ENCODE measurements at regions not wholly inside any gene's neighbourhood (a gene's known extent, or its start where the extent isn't known, plus 50 kb on each side); places are given as distances from the start of the nearest gene placed in this dataset.

DNA sequence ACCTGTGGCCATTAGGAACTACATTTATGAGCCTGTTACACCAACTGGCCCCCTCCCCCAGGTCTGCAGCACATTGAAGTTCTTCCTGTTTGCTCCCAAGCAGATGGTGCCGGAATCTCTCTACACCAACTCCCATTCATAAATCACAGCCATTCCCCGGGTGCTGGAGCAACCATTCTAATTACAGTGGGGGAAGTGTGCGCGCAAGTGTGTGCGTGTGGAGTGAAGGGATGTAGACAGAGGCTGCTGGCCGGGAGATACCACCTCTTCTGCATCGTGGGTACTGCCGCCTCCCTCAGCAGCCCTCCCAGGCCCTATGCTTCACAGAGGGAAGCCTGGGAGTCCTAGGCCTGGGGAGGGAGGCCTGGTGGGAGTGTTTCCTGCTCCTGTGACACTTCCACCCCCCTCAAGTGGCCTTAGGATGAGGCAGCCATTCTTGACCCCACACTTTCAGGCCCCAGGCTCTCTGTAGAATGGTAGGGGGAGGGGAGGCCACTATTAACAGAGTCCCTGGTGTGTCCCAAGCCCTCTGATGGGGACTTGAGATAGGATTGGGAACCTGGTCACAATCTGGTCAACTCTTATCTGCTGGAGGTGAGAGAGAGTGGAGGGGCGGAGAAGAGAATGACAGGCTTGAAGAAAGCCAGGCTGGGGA is 69.1 kb downstream of the MAGEF1 start:
- ChIA-PET CTCF (interaction anchor here (0.8 kb wide), 1 partner anchor 204 kb away, joined by 4 read pairs; no protein-coding TSS in a partner anchor), POLR2A (ENCODE audit: low non-redundant PET) (no interaction called here)
- no peak overlapping the region for H3K27ac ChIP-seq
- TF ChIP-seq, protein P1, sequence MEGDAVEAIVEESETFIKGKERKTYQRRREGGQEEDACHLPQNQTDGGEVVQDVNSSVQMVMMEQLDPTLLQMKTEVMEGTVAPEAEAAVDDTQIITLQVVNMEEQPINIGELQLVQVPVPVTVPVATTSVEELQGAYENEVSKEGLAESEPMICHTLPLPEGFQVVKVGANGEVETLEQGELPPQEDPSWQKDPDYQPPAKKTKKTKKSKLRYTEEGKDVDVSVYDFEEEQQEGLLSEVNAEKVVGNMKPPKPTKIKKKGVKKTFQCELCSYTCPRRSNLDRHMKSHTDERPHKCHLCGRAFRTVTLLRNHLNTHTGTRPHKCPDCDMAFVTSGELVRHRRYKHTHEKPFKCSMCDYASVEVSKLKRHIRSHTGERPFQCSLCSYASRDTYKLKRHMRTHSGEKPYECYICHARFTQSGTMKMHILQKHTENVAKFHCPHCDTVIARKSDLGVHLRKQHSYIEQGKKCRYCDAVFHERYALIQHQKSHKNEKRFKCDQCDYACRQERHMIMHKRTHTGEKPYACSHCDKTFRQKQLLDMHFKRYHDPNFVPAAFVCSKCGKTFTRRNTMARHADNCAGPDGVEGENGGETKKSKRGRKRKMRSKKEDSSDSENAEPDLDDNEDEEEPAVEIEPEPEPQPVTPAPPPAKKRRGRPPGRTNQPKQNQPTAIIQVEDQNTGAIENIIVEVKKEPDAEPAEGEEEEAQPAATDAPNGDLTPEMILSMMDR (conservative IDR thresholded peaks at IDR 0.05; ENCODE audit: low read depth), result no peak
- no peak for DNase-seq (ENCODE audit: low spot score)

GRCh38 chr3:184641430-184641829 is 70.4 kb downstream of the MAGEF1 start:
- ChIA-PET CTCF (interaction anchor here (0.6 kb wide), 1 partner anchor 86 kb away, joined by 3 read pairs; no protein-coding TSS in a partner anchor), POLR2A (ENCODE audit: low non-redundant PET) (no interaction called here)
- TF ChIP-seq, protein P1 (conservative IDR thresholded peaks at IDR 0.05; ENCODE audit: low read depth), result no peak
- no peak overlapping the region for H3K27ac ChIP-seq
- DNase-seq (ENCODE audit: low spot score), result no peak

DNA sequence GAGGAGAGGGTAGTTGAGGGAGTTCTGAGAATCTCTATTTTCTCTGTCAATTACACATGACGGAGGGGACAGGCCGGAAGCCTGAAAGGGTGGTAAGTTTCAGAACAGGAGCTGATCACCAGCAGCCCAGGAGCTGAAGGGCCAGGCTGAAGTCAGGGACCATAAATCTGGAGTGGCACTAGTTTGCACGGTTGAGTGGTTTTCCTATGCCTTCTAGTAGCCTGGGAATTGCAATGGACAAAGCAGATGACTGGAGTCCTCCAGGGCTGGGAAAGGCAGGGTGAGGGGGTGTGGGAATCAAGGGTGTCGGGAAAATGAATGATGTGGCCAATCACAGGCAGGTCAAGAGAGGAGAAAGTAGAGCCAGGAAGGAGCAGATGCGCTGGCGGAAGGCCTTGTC is 72.5 kb downstream of the MAGEF1 start:
- ChIA-PET CTCF (no interaction called here), POLR2A (ENCODE audit: low non-redundant PET) (no interaction called here)
- TF ChIP-seq, protein P1 (conservative IDR thresholded peaks at IDR 0.05; ENCODE audit: low read depth), result no peak
- no peak for DNase-seq (ENCODE audit: low spot score)
- H3K27ac ChIP-seq, result no peak overlapping the region

DNA sequence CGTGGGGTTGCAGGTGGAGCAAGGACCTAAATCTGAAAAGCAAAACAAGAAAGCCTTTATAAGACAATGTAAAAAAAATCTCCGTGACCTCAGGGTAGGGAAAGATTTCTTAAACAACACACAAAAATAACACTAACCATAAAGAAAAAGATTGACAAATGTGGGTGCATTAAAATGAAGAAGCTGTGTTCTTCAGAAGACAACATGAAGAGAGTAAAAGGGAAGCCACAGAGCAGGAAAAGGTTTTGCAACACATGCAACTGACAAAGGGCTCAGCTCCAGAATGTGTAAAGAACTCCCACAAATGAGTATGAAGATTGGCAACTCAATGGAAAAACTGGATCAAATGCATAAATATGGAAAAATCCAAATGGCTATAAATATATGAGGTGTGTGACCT is 74.2 kb downstream of the MAGEF1 start:
- H3K27ac ChIP-seq, result no peak overlapping the region
- TF ChIP-seq, protein P1 (conservative IDR thresholded peaks at IDR 0.05; ENCODE audit: low read depth), result no peak
- POLR2A ChIA-PET (ENCODE audit: low non-redundant PET), result no interaction called here
- DNase-seq (ENCODE audit: low spot score), result no peak
- CTCF ChIA-PET, result no interaction called here

- ChIA-PET CTCF (no interaction called here), POLR2A (ENCODE audit: low non-redundant PET) (interaction anchor here (0.5 kb wide), 1 partner anchor 1000 kb away, joined by 3 read pairs; no protein-coding TSS in a partner anchor)
- TF ChIP-seq, protein P1 (conservative IDR thresholded peaks at IDR 0.05; ENCODE audit: low read depth), result no peak
- DNase-seq (ENCODE audit: low spot score), result peak; percentile 64
- no peak overlapping the region for H3K27ac ChIP-seq
Observed at GRCh38 chr3:184636741-184637316, 75.0 kb downstream of the MAGEF1 start.

DNA sequence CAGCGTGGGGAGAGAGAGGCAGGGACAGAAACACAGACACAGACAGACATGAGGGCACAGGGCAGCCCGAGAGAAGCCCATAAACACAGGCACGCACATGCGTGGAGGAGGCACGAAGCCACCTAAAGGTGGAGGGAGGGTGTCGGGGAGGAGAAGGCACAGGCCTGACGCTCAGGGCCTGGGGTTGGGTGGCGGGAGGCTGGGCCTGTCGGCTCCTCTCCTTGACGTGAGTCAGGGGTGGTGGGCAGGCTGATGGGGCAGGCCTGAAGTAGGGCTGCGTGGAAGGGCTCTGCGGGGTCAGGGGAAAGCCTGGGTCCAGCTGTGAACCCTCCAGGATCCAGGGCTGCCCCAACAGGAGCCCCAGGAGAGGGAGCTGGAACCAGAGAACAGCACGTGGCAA is 74.2 kb downstream of the EPHB3 start:
- H3K27ac ChIP-seq, result 0 out of 2 replicates have a peak overlapping the region, but pooled peaks have one; percentile 3
- TF ChIP-seq, protein P1 (conservative IDR thresholded peaks at IDR 0.05; ENCODE audit: low read depth), result no peak
- CTCF ChIA-PET, result interaction anchor here (0.6 kb wide), 1 partner anchor 14 kb away, joined by 3 read pairs; no protein-coding TSS in a partner anchor
- POLR2A ChIA-PET (ENCODE audit: low non-redundant PET), result no interaction called here
- no peak for DNase-seq (ENCODE audit: low spot score)

Measured in RWPE1 (cell line).